Thoracic aorta (tissue), 2 donors: ENCODE measurements at regions not wholly inside any gene's neighbourhood (a gene's known extent, or its start where the extent isn't known, plus 50 kb on each side); places are given as distances from the start of the nearest gene placed in this dataset.
"Not testable (repeated sequence)": the region's sequence is repeated elsewhere in the genome, so short reads cannot be mapped to it uniquely, and the experiment has no call there.

Experiments
- ATAC-seq: fragments of 150-250 bp; one replicate; pipeline ENCODE4 v1.8.0; 2017; ENCODE audit warnings: low read depth; ENCODE audit not compliant: insufficient number of reproducible peaks, low FRiP score
- DNase-seq: peaks from one replicate; pipeline ENCODE4 v3.0.0-alpha.2; 2020; ENCODE audit warnings: low spot score
- H3K27ac ChIP-seq, 2 donors: fragments of 200-600 bp; sonication (generic); 1 replicate in 1 of 2; 2 replicates in 1 of 2; pipeline ENCODE4 v1.5.1; 2016; ENCODE audit warnings: mild to moderate bottlenecking in 2 of 2, moderate library complexity in 2 of 2
- H3K27me3 ChIP-seq: fragments of 200-600 bp; sonication (generic); replicated peaks from 2 replicates; pipeline ENCODE4 v1.6.0; 2016; ENCODE audit warnings: mild to moderate bottlenecking; ENCODE audit not compliant: insufficient read depth
- H3K36me3 ChIP-seq: fragments of 200-600 bp; sonication (generic); one replicate; pipeline ENCODE4 v1.5.1; 2016
- H3K4me1 ChIP-seq, 2 donors: fragments of 200-600 bp; sonication (generic); 1 replicate in 1 of 2; 2 replicates in 1 of 2; pipeline versions ENCODE4 v1.5.1 to v1.6.0; 2016; ENCODE audit warnings: low read depth in 2 of 2, mild to moderate bottlenecking in 1 of 2; ENCODE audit not compliant: control insufficient read depth in 1 of 2
- H3K4me3 ChIP-seq: fragments of 200-600 bp; sonication (generic); 2 replicates; pipeline ENCODE4 v1.5.1; 2016; ENCODE audit warnings: mild to moderate bottlenecking
- H3K9me3 ChIP-seq: fragments of 200-600 bp; sonication (generic); 2 replicates; pipeline ENCODE4 v1.5.1; 2016
- TF ChIP-seq, protein P1 (sequence below): fragments of 200-600 bp; sonication (generic); IDR thresholded peaks from one replicate; pipeline ENCODE4 v1.5.1; 2019; ENCODE audit warnings: antibody characterized with exemption

DNA sequence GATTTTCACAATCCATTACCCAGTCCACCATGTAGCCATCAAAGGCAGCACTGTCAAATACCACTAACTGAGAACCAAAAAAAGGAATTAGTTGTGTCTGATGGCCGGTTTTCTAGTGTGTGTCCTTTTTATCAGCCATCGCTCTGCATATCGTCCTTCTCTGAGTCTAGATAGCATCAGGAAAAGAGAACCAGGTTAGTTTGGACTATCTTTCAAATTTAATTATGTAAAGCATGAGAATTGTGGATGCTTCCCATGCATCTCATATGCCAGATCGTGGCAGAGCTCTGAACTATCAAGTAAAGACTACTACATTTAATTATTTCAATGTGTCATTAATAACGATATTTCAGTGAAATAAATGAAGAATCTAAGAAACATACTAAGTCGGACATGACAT, 691.9 kb downstream of the FAM181B start:
- Histone ChIP-seq H3K27me3 (no peaks in the 10 kb centered on the region), H3K4me3 (no peak overlapping the region), H3K9me3 (no peaks in the 10 kb centered on the region), H3K36me3 (no peaks in the 10 kb centered on the region), H3K4me1 (no peaks in the 10 kb centered on the region), H3K27ac (no peak overlapping the region)
- no peak for ATAC-seq
- DNase-seq = no peak
- TF ChIP-seq, protein P1, sequence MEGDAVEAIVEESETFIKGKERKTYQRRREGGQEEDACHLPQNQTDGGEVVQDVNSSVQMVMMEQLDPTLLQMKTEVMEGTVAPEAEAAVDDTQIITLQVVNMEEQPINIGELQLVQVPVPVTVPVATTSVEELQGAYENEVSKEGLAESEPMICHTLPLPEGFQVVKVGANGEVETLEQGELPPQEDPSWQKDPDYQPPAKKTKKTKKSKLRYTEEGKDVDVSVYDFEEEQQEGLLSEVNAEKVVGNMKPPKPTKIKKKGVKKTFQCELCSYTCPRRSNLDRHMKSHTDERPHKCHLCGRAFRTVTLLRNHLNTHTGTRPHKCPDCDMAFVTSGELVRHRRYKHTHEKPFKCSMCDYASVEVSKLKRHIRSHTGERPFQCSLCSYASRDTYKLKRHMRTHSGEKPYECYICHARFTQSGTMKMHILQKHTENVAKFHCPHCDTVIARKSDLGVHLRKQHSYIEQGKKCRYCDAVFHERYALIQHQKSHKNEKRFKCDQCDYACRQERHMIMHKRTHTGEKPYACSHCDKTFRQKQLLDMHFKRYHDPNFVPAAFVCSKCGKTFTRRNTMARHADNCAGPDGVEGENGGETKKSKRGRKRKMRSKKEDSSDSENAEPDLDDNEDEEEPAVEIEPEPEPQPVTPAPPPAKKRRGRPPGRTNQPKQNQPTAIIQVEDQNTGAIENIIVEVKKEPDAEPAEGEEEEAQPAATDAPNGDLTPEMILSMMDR = no peak

- H3K4me3 ChIP-seq = no peak overlapping the region
- no peaks in the 10 kb centered on the region for H3K27me3 ChIP-seq
- DNase-seq (no peak), ATAC-seq (no peak)
- TF ChIP-seq, protein P1 = no peak
- no peak overlapping the region for H3K27ac ChIP-seq
- H3K4me1 ChIP-seq = no peaks in the 10 kb centered on the region
- no peaks in the 10 kb centered on the region for H3K9me3 ChIP-seq
- H3K36me3 ChIP-seq = no peaks in the 10 kb centered on the region
Measured at GRCh38 chr11:82038154-82038553, 695.5 kb downstream of the FAM181B start.

- DNase-seq = no peak
- Histone ChIP-seq H3K4me3 (no peak overlapping the region), H3K9me3 (no peaks in the 10 kb centered on the region), H3K36me3 (no peaks in the 10 kb centered on the region), H3K27ac (no peak overlapping the region), H3K27me3 (no peaks in the 10 kb centered on the region), H3K4me1 (no peaks in the 10 kb centered on the region)
- TF ChIP-seq, protein P1 = no peak
- ATAC-seq = no peak
Measured at GRCh38 chr11:82034527-82034926, 699.1 kb downstream of the FAM181B start.

- not testable (repeated sequence) for DNase-seq, ATAC-seq, H3K27ac ChIP-seq, H3K27me3 ChIP-seq, H3K4me3 ChIP-seq, H3K4me1 ChIP-seq, H3K36me3 ChIP-seq, H3K9me3 ChIP-seq
Measured at GRCh38 chr11:82027335-82027734, 706.3 kb downstream of the FAM181B start.

- ATAC-seq = no peak
Measured at GRCh38 chr11:82024760-82025159, 708.9 kb downstream of the FAM181B start.

DNA sequence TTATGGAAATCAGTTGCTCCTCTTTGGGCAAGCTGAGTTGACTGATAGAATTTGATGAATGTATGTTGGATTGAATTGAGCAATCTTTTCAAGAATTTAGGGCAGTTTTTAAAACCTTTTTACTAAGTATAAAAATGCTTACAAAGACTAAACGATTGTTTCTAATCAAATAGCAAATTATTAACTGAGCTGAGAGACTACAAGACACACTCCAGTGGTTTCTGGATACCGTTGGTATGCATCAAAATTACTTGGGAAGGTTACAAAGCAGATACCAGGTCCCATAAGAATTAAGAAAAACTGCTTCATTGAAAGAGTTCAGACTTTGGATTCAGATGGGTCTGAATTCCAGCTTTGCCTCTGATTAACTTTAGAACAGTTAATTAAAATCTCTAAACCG, 721.4 kb downstream of the FAM181B start:
- Histone ChIP-seq H3K27me3 (no peaks in the 10 kb centered on the region), H3K27ac (no peak overlapping the region), H3K4me3 (no peak overlapping the region), H3K9me3 (no peaks in the 10 kb centered on the region), H3K4me1 (no peaks in the 10 kb centered on the region), H3K36me3 (no peaks in the 10 kb centered on the region)
- no peak for DNase-seq
- TF ChIP-seq, protein P1 = no peak
- ATAC-seq = no peak

More at GRCh38 chr11:82024760-82025159, 708.9 kb downstream of the FAM181B start:
- Histone ChIP-seq H3K36me3 (no peaks in the 10 kb centered on the region), H3K9me3 (no peaks in the 10 kb centered on the region), H3K27me3 (no peaks in the 10 kb centered on the region), H3K4me1 (no peaks in the 10 kb centered on the region), H3K27ac (no peak overlapping the region), H3K4me3 (no peak overlapping the region)
- DNase-seq = no peak
- TF ChIP-seq, protein P1 = no peak
